Brain microvascular endothelial cell (primary cell): ENCODE measurements at regions not wholly inside any gene's neighbourhood (a gene's known extent, or its start where the extent isn't known, plus 50 kb on each side); places are given as distances from the start of the nearest gene placed in this dataset.
"Not testable (repeated sequence)": the region's sequence is repeated elsewhere in the genome, so short reads cannot be mapped to it uniquely, and the experiment has no call there.

ENCODE experiments used
- DNase-seq: peaks from one replicate; pipeline ENCODE4 v3.0.0-alpha.2; 2020
- H3K27ac ChIP-seq: fragments of 250-450 bp; sonication (Bioruptor Pico); 2 replicates; pipeline ENCODE4 v1.5.1; 2020; ENCODE audit warnings: mild to moderate bottlenecking, moderate library complexity
- H3K27me3 ChIP-seq: fragments of 250-450 bp; sonication (Bioruptor Pico); replicated peaks from 2 replicates; pipeline ENCODE4 v1.5.1; 2020; ENCODE audit warnings: mild to moderate bottlenecking
- H3K36me3 ChIP-seq: fragments of 250-450 bp; sonication (Bioruptor Pico); replicated peaks from 2 replicates; pipeline ENCODE4 v1.5.1; 2020; ENCODE audit warnings: mild to moderate bottlenecking
- H3K4me3 ChIP-seq: 2 replicates; pipeline ENCODE4 v1.5.1; 2011; ENCODE audit warnings: low read depth, mild to moderate bottlenecking, control low read depth, low read length, moderate library complexity
- CTCF ChIP-seq: IDR thresholded peaks from 2 replicates; pipeline ENCODE4 v1.5.1; 2011; ENCODE audit warnings: low read depth, mild to moderate bottlenecking, moderate library complexity, low read length, control low read depth, inconsistent platforms; ENCODE audit errors: missing control alignments
- in situ Hi-C: cut with HindIII; loops from 2 replicates; pipeline ENCODE4 v1.10.0; 2017; ENCODE audit warnings: low sequenced_read_pairs, low pct_ligation_motif_present

GRCh38 chrX:34294665-34295064, 162.6 kb upstream of the FAM47A start:
- DNase-seq, result no peak
- TF ChIP-seq CTCF, result no peak
- in situ Hi-C loops, result no loop called here
- Histone ChIP-seq H3K27ac (no peak overlapping the region), H3K36me3 (no peaks in the 10 kb centered on the region), H3K27me3 (no peaks in the 10 kb centered on the region), H3K4me3 (no peak overlapping the region)

GRCh38 chrX:34288782-34289181, 156.7 kb upstream of the FAM47A start:
- no peaks in the 10 kb centered on the region for H3K36me3 ChIP-seq
- H3K4me3 ChIP-seq, result no peak overlapping the region
- in situ Hi-C loops, result no loop called here
- no peak for TF ChIP-seq CTCF
- DNase-seq, result peak; percentile 23
- no peaks in the 10 kb centered on the region for H3K27me3 ChIP-seq
- H3K27ac ChIP-seq, result no peak overlapping the region

GRCh38 chrX:34279866-34280560, 147.9 kb upstream of the FAM47A start:
- in situ Hi-C loops, result no loop called here
- no peaks in the 10 kb centered on the region for H3K27me3 ChIP-seq
- no peak overlapping the region for H3K4me3 ChIP-seq
- no peak for DNase-seq
- TF ChIP-seq CTCF, result no peak
- no peak overlapping the region for H3K27ac ChIP-seq
- no peaks in the 10 kb centered on the region for H3K36me3 ChIP-seq

GRCh38 chrX:34275699-34276098, 143.6 kb upstream of the FAM47A start:
- TF ChIP-seq CTCF, result no peak
- in situ Hi-C loops, result no loop called here
- H3K4me3 ChIP-seq, result no peak overlapping the region
- H3K36me3 ChIP-seq, result no peaks in the 10 kb centered on the region
- H3K27me3 ChIP-seq, result no peaks in the 10 kb centered on the region
- no peak for DNase-seq
- H3K27ac ChIP-seq, result no peak overlapping the region

- no peak for DNase-seq
- Histone ChIP-seq H3K4me3 (no peak overlapping the region), H3K36me3 (no peaks in the 10 kb centered on the region), H3K27me3 (no peaks in the 10 kb centered on the region), H3K27ac (no peak overlapping the region)
- no peak for TF ChIP-seq CTCF
- in situ Hi-C loops, result no loop called here
Observed at GRCh38 chrX:34270434-34270833, 138.3 kb upstream of the FAM47A start.

- in situ Hi-C loops, result no loop called here
- Histone ChIP-seq H3K27me3 (no peaks in the 10 kb centered on the region), H3K36me3 (no peaks in the 10 kb centered on the region), H3K4me3 (no peak overlapping the region), H3K27ac (no peak overlapping the region)
- DNase-seq, result no peak
- no peak for TF ChIP-seq CTCF
Observed at GRCh38 chrX:34238896-34239295, 106.8 kb upstream of the FAM47A start.

- in situ Hi-C loops, H3K4me3 ChIP-seq, DNase-seq, H3K27ac ChIP-seq, H3K27me3 ChIP-seq, H3K36me3 ChIP-seq: not testable (repeated sequence)
Observed at GRCh38 chrX:34230156-34230555, 98.0 kb upstream of the FAM47A start.
